ENCODE measurements at regions not wholly inside any gene's neighbourhood (a gene's known extent, or its start where the extent isn't known, plus 50 kb on each side); places are given as distances from the start of the nearest gene placed in this dataset.

GRCh38 chr10:4669585-4669984 lies 156.4 kb upstream of the AKR1E2 start:
- ATAC-seq, result no peak

DNA sequence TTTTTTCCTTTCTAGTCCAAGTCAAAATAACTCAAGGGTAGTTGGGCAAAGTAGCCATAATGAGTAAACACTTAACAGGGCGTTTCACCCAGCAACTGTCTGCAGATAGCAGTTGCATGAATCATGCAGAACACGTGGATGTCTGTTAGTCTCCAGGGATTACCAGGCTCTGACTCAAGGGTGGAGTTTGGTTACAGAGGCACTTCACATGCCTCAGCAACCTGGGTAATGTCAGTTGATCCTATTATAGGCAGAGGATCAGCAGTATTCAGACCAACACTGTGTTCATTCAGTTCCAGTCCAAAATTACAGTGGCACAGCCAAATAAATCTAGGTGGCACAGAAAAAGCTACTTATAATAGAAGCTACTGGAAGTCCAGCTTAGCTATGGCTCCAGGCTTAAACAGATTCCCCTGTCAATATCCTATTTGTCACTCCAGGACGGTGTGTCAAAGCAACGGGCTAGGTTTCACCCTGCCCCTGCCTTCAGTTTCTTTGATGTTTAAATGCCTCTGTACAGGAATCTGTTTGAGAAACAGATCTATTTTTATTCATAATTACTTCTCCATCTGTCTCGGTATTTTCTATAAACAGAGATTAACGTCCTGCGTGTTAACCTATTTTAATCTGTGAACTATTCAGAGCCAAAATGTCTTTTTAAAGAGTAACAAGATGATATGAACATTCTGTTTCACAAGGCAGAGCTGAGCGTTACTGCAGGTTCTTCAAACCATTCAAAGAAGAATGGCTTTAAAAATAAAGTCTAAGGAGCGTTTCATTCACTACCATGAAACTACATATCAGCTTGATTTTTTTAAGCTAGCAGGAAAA lies 162.6 kb upstream of the AKR1E2 start:
- DNase-seq (ENCODE audit: low spot score) (peak; percentile 70), ATAC-seq (peak; percentile 62)

More at GRCh38 chr10:4669585-4669984, 156.4 kb upstream of the AKR1E2 start:
- no peak for DNase-seq (ENCODE audit: low spot score)

GRCh38 chr10:4662576-4663161 lies 163.3 kb upstream of the AKR1E2 start:
- ATAC-seq (peak; percentile 3), DNase-seq (ENCODE audit: low spot score) (no peak)

DNA sequence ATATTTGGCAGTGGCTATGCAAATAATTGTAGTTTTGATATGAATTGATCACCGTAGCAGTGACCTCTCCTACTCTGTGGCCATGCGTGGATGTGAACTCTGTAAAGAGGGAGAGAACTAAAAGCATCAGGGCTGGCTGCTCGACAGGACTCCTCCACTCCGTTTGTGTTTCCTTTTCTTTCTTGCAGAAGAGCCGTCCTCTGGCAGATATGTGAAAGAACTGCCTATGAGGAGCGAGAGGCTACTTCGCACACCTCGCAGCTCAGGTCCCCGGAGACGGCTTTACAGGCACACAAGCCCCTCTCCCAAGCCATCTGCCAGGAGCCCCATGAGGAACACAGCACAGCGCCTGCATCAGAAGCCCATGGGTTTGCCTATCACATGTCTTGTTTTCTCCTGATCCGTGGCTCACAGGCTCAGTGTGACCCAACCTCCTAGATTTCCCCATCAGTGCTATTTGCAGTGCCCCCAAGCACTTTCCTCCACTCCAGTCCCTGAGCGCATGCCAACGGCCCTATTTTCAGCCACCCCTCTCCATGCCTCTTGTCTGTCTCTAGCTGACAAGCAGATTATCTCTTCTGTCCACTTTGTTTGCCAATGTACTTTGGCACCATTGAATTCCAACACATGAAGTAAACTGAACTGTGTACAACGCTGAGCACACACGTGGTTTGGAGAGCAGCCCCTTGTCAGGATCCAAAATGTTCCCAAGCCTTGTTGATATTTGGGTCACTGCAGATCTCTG lies 164.3 kb upstream of the AKR1E2 start:
- DNase-seq (ENCODE audit: low spot score) (peak; percentile 86), ATAC-seq (peak; percentile 80)

DNA sequence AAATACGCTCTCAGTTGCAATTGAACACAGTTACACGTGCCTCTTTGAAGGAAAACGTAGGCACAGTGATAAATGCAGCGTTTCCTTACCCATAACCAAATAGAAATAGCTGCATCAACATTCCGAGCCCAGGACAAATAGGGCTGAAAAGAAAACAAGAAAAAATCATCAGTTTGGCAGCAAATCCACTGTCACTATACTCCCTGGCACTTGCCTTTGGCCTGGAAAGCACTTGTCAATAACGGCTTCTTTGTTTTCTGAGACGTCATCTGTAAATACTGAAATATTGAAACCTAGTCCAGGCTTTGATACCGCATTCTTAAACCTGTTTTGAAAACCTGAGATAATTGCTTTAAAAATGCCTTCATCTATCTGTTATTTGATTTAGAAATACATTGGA lies 167.2 kb upstream of the AKR1E2 start:
- ATAC-seq, result peak; percentile 46

GRCh38 chr10:4656576-4657194 lies 169.3 kb upstream of the AKR1E2 start:
- peak; percentile 68 for ATAC-seq
- no peak for DNase-seq (ENCODE audit: low spot score)

More for the DNA sequence above, 167.2 kb upstream of the AKR1E2 start:
- peak; percentile 54 for DNase-seq (ENCODE audit: low spot score)

GRCh38 chr10:4655879-4656278 lies 170.1 kb upstream of the AKR1E2 start:
- no peak for ATAC-seq
- no peak for DNase-seq (ENCODE audit: low spot score)

DNA sequence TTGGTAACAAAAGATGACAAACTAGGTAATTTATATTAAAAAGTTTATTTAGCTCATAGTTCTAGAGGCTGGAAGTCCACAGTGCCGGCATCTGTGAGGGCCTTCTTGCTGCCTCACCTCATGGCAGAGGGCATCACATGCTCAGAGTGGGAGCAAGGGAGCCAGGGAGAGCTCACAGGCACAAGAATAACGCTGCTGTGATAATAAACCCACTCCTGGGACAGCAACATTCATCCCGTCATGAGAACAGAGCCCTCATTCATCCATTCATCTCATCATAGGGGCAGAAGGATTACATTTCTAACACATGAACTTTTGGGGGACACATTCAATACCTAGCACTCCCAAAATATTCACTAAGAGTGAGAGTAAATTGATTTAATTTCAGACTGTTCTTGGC lies 170.6 kb upstream of the AKR1E2 start:
- DNase-seq (ENCODE audit: low spot score) (no peak), ATAC-seq (no peak)

- ATAC-seq (no peak), DNase-seq (ENCODE audit: low spot score) (no peak)
Measured at GRCh38 chr10:4654496-4654895, 171.5 kb upstream of the AKR1E2 start.

GRCh38 chr10:4653160-4653559 lies 172.8 kb upstream of the AKR1E2 start:
- ATAC-seq (no peak), DNase-seq (ENCODE audit: low spot score) (no peak)

- DNase-seq (ENCODE audit: low spot score) (no peak), ATAC-seq (peak; percentile 66)
Measured at GRCh38 chr10:4652111-4653010, 173.6 kb upstream of the AKR1E2 start.

DNA sequence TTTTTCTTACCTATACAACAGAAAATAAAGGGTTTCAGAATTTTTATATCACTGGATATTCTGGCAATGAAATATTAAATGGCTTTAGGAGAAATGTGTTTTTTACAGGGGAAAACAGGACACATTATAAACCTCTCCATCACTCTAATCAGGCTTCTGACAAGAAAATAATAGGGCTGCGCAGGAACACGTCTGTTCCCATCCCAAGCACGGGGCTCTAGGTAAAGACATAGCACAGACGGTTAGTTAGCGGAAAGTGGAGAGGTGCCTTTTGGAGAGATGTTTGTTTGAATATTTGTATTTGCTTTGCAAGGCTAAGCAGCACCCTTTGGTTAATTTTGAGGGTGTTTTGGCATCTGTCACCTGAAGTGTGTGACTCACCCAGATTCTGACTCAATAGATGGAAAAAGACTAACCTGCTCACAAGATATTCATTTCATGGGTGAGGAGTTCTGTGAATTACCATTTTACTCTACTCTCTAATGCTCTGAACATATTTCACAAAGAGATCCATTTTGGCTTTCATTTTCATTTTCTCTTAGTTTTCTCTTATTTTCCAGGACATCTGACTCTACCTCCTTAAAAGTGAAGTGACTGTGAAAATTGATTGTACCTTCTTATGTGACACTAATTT lies 174.5 kb upstream of the AKR1E2 start:
- DNase-seq (ENCODE audit: low spot score) (no peak), ATAC-seq (no peak)

- ATAC-seq (no peak), DNase-seq (ENCODE audit: low spot score) (no peak)
Measured at GRCh38 chr10:4650582-4650981, 175.4 kb upstream of the AKR1E2 start.

DNA sequence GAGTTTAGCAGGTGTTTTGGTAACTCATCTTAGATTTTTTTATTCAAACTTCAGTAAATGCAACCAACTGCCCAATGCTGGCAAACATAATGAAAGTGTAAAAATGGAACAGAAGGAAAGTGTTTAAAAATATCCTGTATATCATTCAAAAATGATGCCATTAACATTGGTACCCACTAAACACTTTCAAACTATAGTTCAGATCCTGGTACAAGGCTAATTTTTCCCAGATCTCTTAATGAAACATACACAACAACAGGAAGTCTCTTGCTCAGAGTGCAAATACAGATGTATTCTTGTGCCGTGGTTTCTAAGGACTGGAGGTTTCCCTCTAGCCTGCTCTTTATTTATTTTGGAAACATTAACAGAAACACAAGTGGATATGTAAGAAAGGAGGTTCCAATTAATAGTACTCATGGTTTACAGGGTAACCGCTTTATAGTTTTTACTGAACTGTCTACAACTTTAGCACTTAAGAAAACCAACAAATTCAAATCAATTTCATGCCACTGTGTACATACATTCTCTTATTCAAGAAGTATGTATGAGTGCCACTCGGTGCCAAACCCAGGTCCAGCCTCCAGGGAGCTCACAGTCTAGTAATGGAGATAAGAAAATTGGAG lies 176.0 kb upstream of the AKR1E2 start:
- ATAC-seq (no peak), DNase-seq (ENCODE audit: low spot score) (no peak)

- ATAC-seq, result no peak
- DNase-seq (ENCODE audit: low spot score), result no peak
Measured at GRCh38 chr10:4649471-4649870, 176.5 kb upstream of the AKR1E2 start.

DNA sequence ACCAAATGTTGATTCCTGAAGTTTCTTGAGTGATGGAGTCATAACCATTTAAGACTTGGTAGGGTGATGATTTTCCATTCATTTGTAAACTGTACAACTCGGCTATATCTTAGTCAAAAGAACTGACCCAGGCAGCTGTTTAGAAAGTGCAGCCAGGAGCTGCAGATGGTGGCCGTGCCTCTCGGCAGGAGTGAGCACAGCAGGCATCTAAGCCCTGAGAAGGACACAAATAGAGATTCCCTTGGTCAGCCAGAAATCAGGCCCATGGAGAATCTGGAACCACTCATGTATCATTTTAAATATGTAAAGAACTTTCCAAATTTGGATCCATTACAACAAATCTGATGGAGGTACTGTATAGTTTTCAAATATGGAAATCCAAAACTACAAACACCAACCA lies 177.0 kb upstream of the AKR1E2 start:
- ATAC-seq (no peak), DNase-seq (ENCODE audit: low spot score) (no peak)

- DNase-seq (ENCODE audit: low spot score) (no peak), ATAC-seq (no peak)
Measured at GRCh38 chr10:4647109-4647785, 178.8 kb upstream of the AKR1E2 start.

DNA sequence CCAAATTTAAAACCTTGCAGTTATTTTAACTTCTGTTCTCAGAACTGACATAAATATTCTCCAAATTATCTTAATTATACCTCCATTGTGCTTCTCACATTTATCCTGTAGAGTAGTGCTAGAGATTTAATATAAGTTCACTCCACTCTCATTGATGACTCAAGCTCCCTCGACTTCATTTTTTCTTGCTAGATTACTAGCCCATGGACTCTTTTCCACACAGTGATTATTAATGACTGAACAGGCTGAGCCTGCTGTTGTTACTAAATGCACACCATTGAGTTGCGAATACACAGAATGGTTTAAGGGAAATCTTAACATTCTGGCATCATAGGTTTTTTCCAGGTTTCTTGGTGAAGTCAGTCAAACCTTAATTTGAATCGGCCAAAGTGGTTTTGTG lies 179.5 kb upstream of the AKR1E2 start:
- DNase-seq (ENCODE audit: low spot score), result no peak
- ATAC-seq, result no peak

DNA sequence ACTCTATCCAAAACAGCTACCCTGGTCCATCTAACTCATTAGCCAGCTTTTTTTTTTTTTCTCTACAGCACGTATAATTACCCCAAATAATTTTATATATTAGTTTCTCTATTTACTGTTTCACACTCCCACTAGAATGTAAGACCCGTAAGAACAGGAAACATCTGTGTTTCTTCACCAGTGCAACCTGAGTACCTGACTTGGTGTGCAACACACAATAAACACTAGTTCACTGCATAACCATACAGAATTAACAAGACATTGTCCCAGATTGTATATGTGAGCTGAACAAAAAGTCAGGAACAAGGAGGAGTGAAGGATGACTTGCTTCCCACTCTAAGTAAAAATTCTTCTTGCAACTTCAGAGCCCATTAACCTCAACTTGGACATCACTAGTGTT lies 180.2 kb upstream of the AKR1E2 start:
- DNase-seq (ENCODE audit: low spot score) (no peak), ATAC-seq (no peak)
